ENCODE measurements at regions not wholly inside any gene's neighbourhood (a gene's known extent, or its start where the extent isn't known, plus 50 kb on each side); places are given as distances from the start of the nearest gene placed in this dataset.

GRCh38 chr6:83792846-83793245 is 60.3 kb upstream of the RIPPLY2 start:
- DNase-seq (ENCODE audit: extremely low spot score, insufficient read length, low read depth), result no peak
- FAIRE-seq, result no peak

GRCh38 chr6:83781506-83781905 is 71.7 kb upstream of the RIPPLY2 start:
- DNase-seq (ENCODE audit: extremely low spot score, insufficient read length, low read depth), result no peak
- FAIRE-seq, result no peak

- DNase-seq (ENCODE audit: extremely low spot score, insufficient read length, low read depth), result no peak
- FAIRE-seq, result no peak
These were observed 62.0 kb upstream of the SNAP91 start for GRCh38 chr6:83770910-83771309.

GRCh38 chr6:83769413-83769812 is 60.5 kb upstream of the SNAP91 start:
- DNase-seq (ENCODE audit: extremely low spot score, insufficient read length, low read depth) (no peak), FAIRE-seq (no peak)

GRCh38 chr6:83767033-83767432 is 58.1 kb upstream of the SNAP91 start:
- peak; percentile 60 for FAIRE-seq
- DNase-seq (ENCODE audit: extremely low spot score, insufficient read length, low read depth), result no peak
